HCT116 (cell line): ENCODE measurements at regions not wholly inside any gene's neighbourhood (a gene's known extent, or its start where the extent isn't known, plus 50 kb on each side); places are given as distances from the start of the nearest gene placed in this dataset.

Source experiments
- ATAC-seq: fragments of 200-7000 bp; cut with Tn5 transposase; 2 replicates; pipeline ENCODE4 v1.9.1; 2020; ENCODE audit warnings: mild to moderate bottlenecking, moderate library complexity
- BruUV-seq: library from RNA; stranded (reverse); fragments of 400-500 nt; replicated peaks from 2 replicates; lab custom pipeline; 2021; lab: Mats Ljungman, UMichigan
- CTCF ChIA-PET: fragments of 300-600 bp; sonication (Branson Sonifier 250); formaldehyde crosslinking; loops from one replicate; lab custom pipeline; 2021; ENCODE audit warnings: antibody characterized with exemption; lab: Charles Lee
- POLR2A ChIA-PET: fragments of 300-600, 350-600 bp; sonication (Branson Sonifier 250); formaldehyde crosslinking; loops from one replicate; lab custom pipeline; 2021; ENCODE audit warnings: antibody characterized with exemption; lab: Charles Lee
- RAD21 ChIA-PET, 2 experiments: fragments of 300-600 bp; sonication (Branson Sonifier 250); formaldehyde crosslinking; loops; one replicate each; lab custom pipeline; 2023; ENCODE audit warnings: low total read pairs in 2 of 2; ENCODE audit not compliant: uncharacterized antibody in 2 of 2, unreplicated experiment in 2 of 2, low non-redundant PET in 1 of 2; lab: Charles Lee
- DNase-seq: peaks from one replicate; pipeline ENCODE4 v3.0.0-alpha.2; 2010; ENCODE audit warnings: low read depth, low spot score
- H2AFZ ChIP-seq: fragments of 200-600 bp; shearing (Covaris generic), sonication (generic); 2 replicates; pipeline ENCODE4 v1.6.1; 2017; ENCODE audit warnings: low read depth, mixed run types, mixed read lengths, antibody characterized with exemption, low read length; ENCODE audit not compliant: poor library complexity, severe bottlenecking
- H3K27ac ChIP-seq: 2 replicates; pipeline ENCODE4 v1.5.1; 2012; ENCODE audit warnings: low read depth, low read length
- H3K27me3 ChIP-seq: fragments of 200-600 bp; sonication (generic); 2 replicates; pipeline ENCODE4 v1.6.1; 2016; ENCODE audit warnings: mixed run types, low read length, mixed read lengths; ENCODE audit not compliant: insufficient read depth
- H3K36me3 ChIP-seq, 2 experiments: fragments of 200-500 bp in 1 of 2; fragments of 200-600 bp in 1 of 2; sonication (Bioruptor generic) in 1 of 2; sonication (generic) in 1 of 2; 2 replicates each; pipeline versions ENCODE4 v1.5.1 to v1.6.1; 2014 to 2016; ENCODE audit warnings: low read length in 2 of 2, inconsistent platforms in 1 of 2, mixed read lengths in 1 of 2, mixed run types in 1 of 2; ENCODE audit not compliant: insufficient read depth in 2 of 2, control insufficient read depth in 1 of 2
- H3K4me1 ChIP-seq, 2 experiments: fragments of 200-600 bp in 1 of 2; sonication (generic) in 1 of 2; 2 replicates each; pipeline versions ENCODE4 v1.5.1 to v1.6.1; 2012 to 2017; ENCODE audit warnings: low read length in 2 of 2, inconsistent platforms in 1 of 2, mild to moderate bottlenecking in 1 of 2, mixed read lengths in 1 of 2, mixed run types in 1 of 2, moderate library complexity in 1 of 2; ENCODE audit not compliant: insufficient read depth in 2 of 2, control insufficient read depth in 1 of 2
- H3K4me2 ChIP-seq: fragments of 200-600 bp; sonication (generic); 2 replicates; pipeline ENCODE4 v1.6.1; 2017; ENCODE audit warnings: mixed run types, low read length, mixed read lengths
- H3K4me3 ChIP-seq, 2 experiments: fragments of 200-600 bp in 1 of 2; sonication (generic) in 1 of 2; replicated peaks in 1 of 2; 2 replicates each; pipeline ENCODE4 v1.5.1; 2011 to 2016; ENCODE audit warnings: low read length in 2 of 2, control low read depth in 1 of 2, low read depth in 1 of 2, mild to moderate bottlenecking in 1 of 2, mixed read lengths in 1 of 2, mixed run types in 1 of 2
- H3K79me2 ChIP-seq: fragments of 200-600 bp; sonication (generic); 2 replicates; pipeline ENCODE4 v1.6.1; 2017; ENCODE audit warnings: mild to moderate bottlenecking, mixed run types, low read length, moderate library complexity, mixed read lengths; ENCODE audit not compliant: insufficient read depth
- H3K9ac ChIP-seq: fragments of 200-600 bp; sonication (generic); 2 replicates; pipeline ENCODE4 v1.6.1; 2016; ENCODE audit warnings: low read length, mixed read lengths
- H3K9me2 ChIP-seq: fragments of 200-600 bp; sonication (generic), shearing (Covaris generic); 2 replicates; pipeline ENCODE4 v1.6.1; 2017; ENCODE audit warnings: mixed run types, mild to moderate bottlenecking, moderate library complexity; ENCODE audit not compliant: insufficient read depth
- H3K9me3 ChIP-seq, 2 experiments: fragments of 200-500 bp in 1 of 2; fragments of 200-600 bp in 1 of 2; sonication (Bioruptor generic) in 1 of 2; sonication (generic) in 1 of 2; 2 replicates each; pipeline ENCODE4 v1.6.1; 2014 to 2017; ENCODE audit warnings: low read length in 2 of 2, mixed read lengths in 2 of 2, inconsistent platforms in 1 of 2, low read depth in 1 of 2, mild to moderate bottlenecking in 1 of 2, mixed run types in 1 of 2, moderate library complexity in 1 of 2; ENCODE audit not compliant: control insufficient read depth in 1 of 2, insufficient read depth in 1 of 2
- H4K20me1 ChIP-seq: fragments of 200-600 bp; sonication (generic), shearing (Covaris generic); 2 replicates; pipeline ENCODE4 v1.6.1; 2017; ENCODE audit warnings: mixed run types, mild to moderate bottlenecking, moderate library complexity; ENCODE audit not compliant: insufficient read depth
- EGR1 ChIP-seq: IDR thresholded peaks from 2 replicates; pipeline ENCODE4 v1.6.1; 2012; ENCODE audit warnings: low read depth
- EZH2phosphoT487 ChIP-seq: fragments of 200-600 bp; IDR thresholded peaks from 2 replicates; pipeline ENCODE4 v1.6.1; 2018; ENCODE audit warnings: antibody characterized with exemption, borderline replicate concordance
- FOSL1 ChIP-seq: IDR thresholded peaks from 2 replicates; pipeline ENCODE4 v1.6.1; 2012; ENCODE audit warnings: low read depth
- JUND ChIP-seq: IDR thresholded peaks from 2 replicates; pipeline ENCODE4 v1.6.1; 2012
- MAX ChIP-seq: IDR thresholded peaks from 2 replicates; pipeline ENCODE4 v1.6.1; 2012
- POLR2AphosphoS5 ChIP-seq: IDR thresholded peaks from 2 replicates; pipeline ENCODE4 v1.6.1; 2011; ENCODE audit warnings: mild to moderate bottlenecking, low read depth, low read length, moderate library complexity
- REST ChIP-seq: IDR thresholded peaks from 2 replicates; pipeline ENCODE4 v1.6.1; 2012; ENCODE audit warnings: low read depth
- SP1 ChIP-seq: IDR thresholded peaks from 2 replicates; pipeline ENCODE4 v1.6.1; 2012; ENCODE audit warnings: low read depth
- YY1 ChIP-seq: IDR thresholded peaks from 2 replicates; pipeline ENCODE4 v1.6.1; 2011; ENCODE audit warnings: low read length, low read depth, moderate library complexity, mild to moderate bottlenecking; ENCODE audit not compliant: insufficient replicate concordance; ENCODE audit errors: extremely low read depth
- ZBTB33 ChIP-seq: IDR thresholded peaks from 2 replicates; pipeline ENCODE4 v1.6.1; 2011; ENCODE audit warnings: mild to moderate bottlenecking, low read length, moderate library complexity; ENCODE audit not compliant: insufficient replicate concordance; ENCODE audit errors: extremely low read depth
- ZFX ChIP-seq: fragments of 450-650 bp; IDR thresholded peaks from 2 replicates; pipeline ENCODE4 v1.6.1; 2017
- intact Hi-C: fragments of 100-400 bp; cut with micrococcal nuclease; formaldehyde crosslinking; loops from 2 replicates; pipeline ENCODE4 v1.10.0; 2022

- no peak overlapping the region for H3K9ac ChIP-seq
- POLR2A ChIA-PET: no interaction called here
- peak overlapping the region; percentile 70 for H2AFZ ChIP-seq
- H3K9me2 ChIP-seq: no peaks in the 10 kb centered on the region
- no peaks in the 10 kb centered on the region for H3K9me3 ChIP-seq
- no TSS peak for BruUV-seq
- no peak overlapping the region for H3K27ac ChIP-seq
- CTCF ChIA-PET: interaction anchor here (1.6 kb wide), 1 partner anchor 29 kb away, joined by 3 read pairs; no protein-coding TSS in a partner anchor
- peak overlapping the region; percentile 28; the same call in 1 of the 2 replicates for H3K4me2 ChIP-seq
- DNase-seq (peak; percentile 4), ATAC-seq (peak; percentile 70)
- intact Hi-C loops: no loop called here
- H3K36me3 ChIP-seq: no peaks in the 10 kb centered on the region
- no peaks in the 10 kb centered on the region for H3K79me2 ChIP-seq
- TF ChIP-seq JUND: peak; percentile 46; the same call in 1 of the 2 replicates
- TF ChIP-seq POLR2AphosphoS5: no peak
- TF ChIP-seq MAX: 0 out of 2 replicates have a peak, but pooled peaks have one; percentile 17
- TF ChIP-seq FOSL1: peak; percentile 37; the same call in 1 of the 2 replicates
- RAD21 ChIA-PET: no interaction called here
- peaks cover 0 to 8% of the 10 kb centered on the region in 2 experiments; a peak in 2 of 4 replicates for H3K4me1 ChIP-seq
- no peaks in the 10 kb centered on the region for H4K20me1 ChIP-seq
- H3K4me3 ChIP-seq: no peak overlapping the region
- no peaks in the 10 kb centered on the region for H3K27me3 ChIP-seq
Observed at GRCh38 chr3:194840661-194841514, 155.2 kb downstream of the FAM43A start.

GRCh38 chr3:194841515-194841841, 155.8 kb downstream of the FAM43A start:
- ATAC-seq (0 out of 2 replicates have a peak, but pooled peaks have one; percentile 11), DNase-seq (no peak)
- no peak overlapping the region for H3K9ac ChIP-seq
- peaks cover 0 to 8% of the 10 kb centered on the region in 2 experiments; a peak in 2 of 4 replicates for H3K4me1 ChIP-seq
- H3K36me3 ChIP-seq: no peaks in the 10 kb centered on the region
- no peaks in the 10 kb centered on the region for H3K9me2 ChIP-seq
- intact Hi-C loops: no loop called here
- no peaks in the 10 kb centered on the region for H4K20me1 ChIP-seq
- ChIA-PET RAD21 (no interaction called here), CTCF (interaction anchor here (1.6 kb wide), 1 partner anchor 28 kb away, joined by 3 read pairs; no protein-coding TSS in a partner anchor), POLR2A (no interaction called here)
- no peaks in the 10 kb centered on the region for H3K9me3 ChIP-seq
- H2AFZ ChIP-seq: no peak overlapping the region
- TF ChIP-seq EZH2phosphoT487: no peak
- no peak for TF ChIP-seq REST
- no peak for TF ChIP-seq POLR2AphosphoS5
- no peak for TF ChIP-seq EGR1
- TF ChIP-seq MAX: no peak
- no peak for TF ChIP-seq YY1
- TF ChIP-seq ZFX: no peak
- no peak for TF ChIP-seq SP1
- no peak for TF ChIP-seq FOSL1
- TF ChIP-seq ZBTB33: no peak
- no peaks in the 10 kb centered on the region for H3K27me3 ChIP-seq
- H3K4me3 ChIP-seq: no peak overlapping the region
- H3K4me2 ChIP-seq: no peak overlapping the region
- H3K27ac ChIP-seq: no peak overlapping the region
- H3K79me2 ChIP-seq: no peaks in the 10 kb centered on the region
- BruUV-seq: no TSS peak
